HepG2 (cell line): ENCODE measurements at regions not wholly inside any gene's neighbourhood (a gene's known extent, or its start where the extent isn't known, plus 50 kb on each side); places are given as distances from the start of the nearest gene placed in this dataset.

Experiments
- ATAC-seq: fragments of 200-7000 bp; cut with Tn5 transposase; 3 replicates; pipeline ENCODE4 v1.9.1; 2020; ENCODE audit warnings: mild to moderate bottlenecking, moderate library complexity
- BruUV-seq: library from RNA; stranded (reverse); fragments of 400-500 nt; replicated peaks from 2 replicates; lab custom pipeline; 2021; lab: Mats Ljungman, UMichigan
- CTCF ChIA-PET: fragments of 300-600 bp; formaldehyde crosslinking; extraction: SDS; loops from one replicate; lab custom pipeline; 2021; ENCODE audit warnings: low total read pairs, inconsistent platforms, low intra/inter-chr PET ratio; lab: Yijun Ruan, JAX
- POLR2A ChIA-PET: fragments of 350-600 bp; sonication (Branson Sonifier 250); formaldehyde crosslinking; loops from one replicate; lab custom pipeline; 2020; ENCODE audit warnings: antibody characterized with exemption, inconsistent platforms; lab: Yijun Ruan, JAX
- DNase-seq: peaks from one replicate; pipeline ENCODE4 v3.0.0-alpha.2; 2015; ENCODE audit warnings: low spot score
- FAIRE-seq: peaks from 3 replicates; lab custom pipeline; 2011; peaks lifted over from hg19 to GRCh38; lab: Jason Lieb, UNC
- H2AFZ ChIP-seq: one replicate; pipeline ENCODE4 v1.6.1; 2011; ENCODE audit warnings: low read length, inconsistent platforms
- H3K27ac ChIP-seq: fragments of 300-600 bp; 3 replicates; pipeline ENCODE4 v1.8.0; 2011; ENCODE audit warnings: mixed run types, mild to moderate bottlenecking, mixed read lengths, low read length, inconsistent platforms; ENCODE audit not compliant: insufficient read depth; ENCODE audit errors: extremely low read length
- H3K27me3 ChIP-seq, 2 experiments: fragments of 200-600 bp in 1 of 2; 2 replicates in 1 of 2; 3 replicates in 1 of 2; pipeline versions ENCODE4 v1.6.0 to v1.8.0; 2011; ENCODE audit warnings: low read length in 2 of 2, mild to moderate bottlenecking in 2 of 2, moderate library complexity in 2 of 2, inconsistent platforms in 1 of 2; ENCODE audit not compliant: insufficient read depth in 2 of 2, control insufficient read depth in 1 of 2
- H3K36me3 ChIP-seq, 2 experiments: fragments of 200-600 bp in 1 of 2; replicated peaks in 1 of 2; 2 replicates in 1 of 2; 3 replicates in 1 of 2; pipeline versions ENCODE4 v1.5.1 to v1.8.0; 2011; ENCODE audit warnings: low read length in 2 of 2, inconsistent platforms in 1 of 2; ENCODE audit not compliant: insufficient read depth in 2 of 2, control insufficient read depth in 1 of 2
- H3K4me1 ChIP-seq: 2 replicates; pipeline ENCODE4 v1.5.1; 2012; ENCODE audit warnings: low read length, inconsistent platforms; ENCODE audit not compliant: insufficient read depth
- H3K4me2 ChIP-seq: 2 replicates; pipeline ENCODE4 v1.6.0; 2011; ENCODE audit warnings: low read depth, low read length, inconsistent platforms
- H3K4me3 ChIP-seq, 3 experiments: fragments of 200-600 bp in 1 of 3; sonication (generic), shearing (Covaris generic) in 1 of 3; replicated peaks in 1 of 3; 2 replicates each; pipeline ENCODE4 v1.5.1; 2011 to 2016; ENCODE audit warnings: low read length in 3 of 3, inconsistent platforms in 2 of 3, low read depth in 2 of 3, mild to moderate bottlenecking in 2 of 3, control low read depth in 1 of 3, mixed read lengths in 1 of 3; ENCODE audit not compliant: insufficient read depth in 1 of 3
- H3K79me2 ChIP-seq: one replicate; pipeline ENCODE4 v1.6.1; 2011; ENCODE audit warnings: low read length, inconsistent platforms; ENCODE audit not compliant: insufficient read depth
- H3K9ac ChIP-seq: 2 replicates; pipeline ENCODE4 v1.6.0; 2011; ENCODE audit warnings: mild to moderate bottlenecking, low read depth, low read length, inconsistent platforms; ENCODE audit not compliant: insufficient read depth
- H3K9me3 ChIP-seq: 2 replicates; pipeline ENCODE4 v1.5.1; 2012; ENCODE audit warnings: mild to moderate bottlenecking, low read length
- H4K20me1 ChIP-seq: 2 replicates; pipeline ENCODE4 v1.6.0; 2011; ENCODE audit warnings: inconsistent platforms, mild to moderate bottlenecking, low read length, moderate library complexity; ENCODE audit not compliant: insufficient read depth
- GPBP1L1 ChIP-seq: sonication (generic); formaldehyde crosslinking; IDR thresholded peaks from 2 replicates; pipeline ENCODE4 v1.5.0; 2020; ENCODE audit warnings: mild to moderate bottlenecking, missing genetic modification reagents
- HNRNPH1 ChIP-seq: fragments of 200-400 bp; formaldehyde crosslinking; optimal IDR thresholded peaks from 2 replicates; pipeline ENCODE3; 2017; ENCODE audit warnings: mild to moderate bottlenecking, low read depth, low read length
- KLF16 ChIP-seq, 2 experiments: sonication (generic) in 1 of 2; formaldehyde crosslinking in 1 of 2; IDR thresholded peaks; 2 replicates each; pipeline versions ENCODE4 v1.6.1 to v1.8.0; 2016 to 2023; ENCODE audit warnings: missing genetic modification reagents in 2 of 2, missing compliant biosample characterization in 1 of 2
- MIXL1 ChIP-seq: IDR thresholded peaks from 2 replicates; pipeline ENCODE4 v1.6.1; 2016
- PRDM15 ChIP-seq: sonication (generic); formaldehyde crosslinking; IDR thresholded peaks from 2 replicates; pipeline ENCODE4 v1.4.0; 2020; ENCODE audit warnings: missing genetic modification reagents
- SP2 ChIP-seq: sonication (generic); formaldehyde crosslinking; IDR thresholded peaks from 2 replicates; pipeline ENCODE4 v1.5.1; 2020; ENCODE audit warnings: mild to moderate bottlenecking, missing genetic modification reagents
- ZFY ChIP-seq: sonication (generic); formaldehyde crosslinking; IDR thresholded peaks from 2 replicates; pipeline ENCODE4 v1.4.0; 2020; ENCODE audit warnings: missing genetic modification reagents
- ZNF280D ChIP-seq: sonication (generic); formaldehyde crosslinking; IDR thresholded peaks from 2 replicates; pipeline ENCODE4 v1.5.1; 2020; ENCODE audit warnings: mild to moderate bottlenecking, missing genetic modification reagents
- ZNF451 ChIP-seq: sonication (generic); formaldehyde crosslinking; IDR thresholded peaks from 2 replicates; pipeline ENCODE4 v1.5.0; 2020; ENCODE audit warnings: mild to moderate bottlenecking, missing genetic modification reagents
- ZNF496 ChIP-seq: sonication (generic); formaldehyde crosslinking; IDR thresholded peaks from 2 replicates; pipeline ENCODE4 v1.8.1; 2023; ENCODE audit warnings: mild to moderate bottlenecking, moderate library complexity, missing genetic modification reagents; ENCODE audit not compliant: insufficient replicate concordance
- ZNF503 ChIP-seq: sonication (generic); formaldehyde crosslinking; IDR thresholded peaks from 2 replicates; pipeline ENCODE4 v1.4.0; 2020; ENCODE audit warnings: missing genetic modification reagents
- WGBS: methylation state at CpG from one replicate; pipeline ENCODE4 v1.1.6; 2017; ENCODE audit warnings: low lambda C conversion rate; 5-methylcytosine and 5-hydroxymethylcytosine counted together
- in situ Hi-C: cut with HindIII; loops from 2 replicates; pipeline ENCODE4 v1.10.0; 2017; ENCODE audit warnings: low pct_unique_long_range_greater_than_20kb; ENCODE audit not compliant: extremely low pct_ligation_motif_present
- intact Hi-C: fragments of 100-400 bp; cut with micrococcal nuclease; formaldehyde crosslinking; loops from one replicate; pipeline ENCODE4 v1.10.0; 2022; ENCODE audit not compliant: unreplicated experiment

- no peak overlapping the region for H2AFZ ChIP-seq
- ChIA-PET CTCF (no interaction called here), POLR2A (no interaction called here)
- ATAC-seq (no peak), DNase-seq (no peak), FAIRE-seq (no peak)
- H3K4me1 ChIP-seq: no peaks in the 10 kb centered on the region
- H3K27me3 ChIP-seq: no peaks in the 10 kb centered on the region
- no peaks in the 10 kb centered on the region for H4K20me1 ChIP-seq
- in situ Hi-C loops: no loop called here
- H3K9me3 ChIP-seq: peaks cover 57% of the 10 kb centered on the region
- 6% methylated on average over 10 of the region's 10 CpGs for WGBS
- no peak overlapping the region for H3K4me2 ChIP-seq
- no peaks in the 10 kb centered on the region for H3K79me2 ChIP-seq
- no peaks in the 10 kb centered on the region for H3K36me3 ChIP-seq
- no TSS peak for BruUV-seq
- no peak overlapping the region for H3K27ac ChIP-seq
- H3K4me3 ChIP-seq: no peak overlapping the region
- intact Hi-C loops: no loop called here
- TF ChIP-seq ZNF503 (no peak), HNRNPH1 (no peak), PRDM15 (CRISPR knock-in tag) (no peak), ZNF280D (no peak), SP2 (CRISPR knock-in tag) (no peak), ZFY (CRISPR knock-in tag) (no peak), ZNF451 (CRISPR knock-in tag) (no peak), KLF16 (CRISPR knock-in tag; IDR thresholded peaks at IDR 0.05) (no peak), GPBP1L1 (CRISPR knock-in tag) (no peak), MIXL1 (CRISPR knock-in tag) (no peak), ZNF496 (no peak)
- TF ChIP-seq, all 625 proteins: peak for 0
- no peak overlapping the region for H3K9ac ChIP-seq
Measured at GRCh38 chr1:82978461-82979324, 1020.2 kb downstream of the TTLL7 start.
